ENCODE measurements at regions not wholly inside any gene's neighbourhood (a gene's known extent, or its start where the extent isn't known, plus 50 kb on each side); places are given as distances from the start of the nearest gene placed in this dataset.

- Histone ChIP-seq H3K4me2 (replicated peaks; ENCODE audit: extremely low read depth, low read length, poor library complexity, severe bottlenecking) (no peak overlapping the region), H3K27ac (ENCODE audit: low read depth in 1 of 2, low read length in 2 of 2) (no peak overlapping the region), H3K36me3 (replicated peaks in 1 of 2; ENCODE audit: control insufficient read depth in 1 of 2, insufficient read depth in 2 of 2, low read length in 2 of 2) (no peaks in the 10 kb centered on the region), H2AFZ (ENCODE audit: insufficient read depth, low read depth, low read length, poor library complexity, severe bottlenecking) (no peak overlapping the region), H4K20me1 (ENCODE audit: insufficient read depth, low read length) (no peaks in the 10 kb centered on the region), H3K4me3 (replicated peaks in 1 of 3; ENCODE audit: low read depth in 2 of 3, low read length in 3 of 3) (no peak overlapping the region), H3K9ac (ENCODE audit: insufficient read depth, low read length, poor library complexity, severe bottlenecking) (no peak overlapping the region), H3K27me3 (ENCODE audit: control insufficient read depth in 2 of 2, insufficient read depth in 2 of 2, low read length in 2 of 2) (no peaks in the 10 kb centered on the region), H3K79me2 (ENCODE audit: insufficient read depth, low read length) (no peaks in the 10 kb centered on the region), H3K4me1 (ENCODE audit: control insufficient read depth in 1 of 2, insufficient read depth in 2 of 2, low read length in 2 of 2) (peaks cover 5 to 7% of the 10 kb centered on the region in 2 donors), H3K9me3 (replicated peaks in 1 of 2; ENCODE audit: control insufficient read depth in 1 of 2, insufficient read depth in 1 of 2, low read length in 2 of 2) (no peaks in the 10 kb centered on the region)
- Mint-ChIP-seq H3K4me1 (peaks cover 20% of the 10 kb centered on the region), H3K9me3 (peaks cover 0 to 4% (median 0%) of the 10 kb centered on the region in 7 donors), H3K27me3 (ENCODE audit: low read depth in 3 of 3) (no peaks in the 10 kb centered on the region), H3K27ac (no peak overlapping the region), H3K4me3 (no peak overlapping the region), H3K36me3 (no peaks in the 10 kb centered on the region)
- no CpG with 5 or more reads among the region's 3 CpGs for WGBS (ENCODE audit: insufficient coverage)
- DNase-seq: no peak
- intact Hi-C loops (cut with micrococcal nuclease): no loop called here
- TF ChIP-seq CTCF (IDR thresholded peaks at IDR 0.05): no peak
Measured at GRCh38 chr11:37504921-37505320, 906.9 kb upstream of the RAG2 start.

- H3K36me3 Mint-ChIP-seq: no peaks in the 10 kb centered on the region
- Histone ChIP-seq H3K79me2 (ENCODE audit: insufficient read depth, low read length) (no peaks in the 10 kb centered on the region), H4K20me1 (ENCODE audit: insufficient read depth, low read length) (no peaks in the 10 kb centered on the region), H3K36me3 (replicated peaks in 1 of 2; ENCODE audit: control insufficient read depth in 1 of 2, insufficient read depth in 2 of 2, low read length in 2 of 2) (no peaks in the 10 kb centered on the region), H3K9me3 (replicated peaks in 1 of 2; ENCODE audit: control insufficient read depth in 1 of 2, insufficient read depth in 1 of 2, low read length in 2 of 2) (no peaks in the 10 kb centered on the region), H2AFZ (ENCODE audit: insufficient read depth, low read depth, low read length, poor library complexity, severe bottlenecking) (no peak overlapping the region), H3K27me3 (ENCODE audit: control insufficient read depth in 2 of 2, insufficient read depth in 2 of 2, low read length in 2 of 2) (no peaks in the 10 kb centered on the region), H3K4me3 (replicated peaks in 1 of 3; ENCODE audit: low read depth in 2 of 3, low read length in 3 of 3) (no peak overlapping the region), H3K4me1 (ENCODE audit: control insufficient read depth in 1 of 2, insufficient read depth in 2 of 2, low read length in 2 of 2) (peaks cover 5 to 7% of the 10 kb centered on the region in 2 donors), H3K4me2 (replicated peaks; ENCODE audit: extremely low read depth, low read length, poor library complexity, severe bottlenecking) (no peak overlapping the region), H3K27ac (ENCODE audit: low read depth in 1 of 2, low read length in 2 of 2) (no peak overlapping the region), H3K9ac (ENCODE audit: insufficient read depth, low read length, poor library complexity, severe bottlenecking) (no peak overlapping the region)
- no peak overlapping the region for H3K4me3 Mint-ChIP-seq
- peaks cover 0 to 7% (median 0%) of the 10 kb centered on the region in 7 donors for H3K9me3 Mint-ChIP-seq
- no peak overlapping the region for H3K27ac Mint-ChIP-seq
- WGBS (ENCODE audit: insufficient coverage): 86% methylated on average over 1 of the region's 3 CpGs
- no peak for TF ChIP-seq CTCF (IDR thresholded peaks at IDR 0.05)
- peaks cover 20% of the 10 kb centered on the region for H3K4me1 Mint-ChIP-seq
- no peak for DNase-seq
- no peaks in the 10 kb centered on the region for H3K27me3 Mint-ChIP-seq (ENCODE audit: low read depth in 3 of 3)
- intact Hi-C loops (cut with micrococcal nuclease): no loop called here
Measured at GRCh38 chr11:37504060-37504611, 906.1 kb upstream of the RAG2 start.
